Esophagus muscularis mucosa (tissue), 4 donors: ENCODE measurements at regions not wholly inside any gene's neighbourhood (a gene's known extent, or its start where the extent isn't known, plus 50 kb on each side); places are given as distances from the start of the nearest gene placed in this dataset.
"Not testable (repeated sequence)": the region's sequence is repeated elsewhere in the genome, so short reads cannot be mapped to it uniquely, and the experiment has no call there.

Source experiments
- DNase-seq: peaks from one replicate; pipeline ENCODE4 v3.0.0-alpha.2; 2017; ENCODE audit errors: extremely low spot score
- H3K27ac ChIP-seq, 4 donors: fragments of 200-600 bp; sonication (generic); replicated peaks in 1 of 4; 1 replicate in 3 of 4; 2 replicates in 1 of 4; pipeline ENCODE4 v1.5.1; 2016 to 2019; ENCODE audit warnings: mild to moderate bottlenecking in 1 of 4
- H3K27me3 ChIP-seq, 4 donors: fragments of 200-600 bp; sonication (generic); one replicate each; pipeline versions ENCODE4 v1.5.1 to v1.6.0; 2016 to 2019
- H3K36me3 ChIP-seq, 4 donors: fragments of 200-600 bp; sonication (generic); one replicate each; pipeline ENCODE4 v1.5.1; 2016 to 2019
- H3K4me1 ChIP-seq, 4 donors: fragments of 200-600 bp; sonication (generic); one replicate each; pipeline ENCODE4 v1.5.1; 2016 to 2019
- H3K4me3 ChIP-seq, 4 donors: fragments of 200-600 bp; sonication (generic); 1 replicate in 2 of 4; 2 replicates in 2 of 4; pipeline ENCODE4 v1.5.1; 2016 to 2019; ENCODE audit warnings: mild to moderate bottlenecking in 4 of 4, moderate library complexity in 1 of 4
- H3K9me3 ChIP-seq, 4 donors: fragments of 200-600 bp; sonication (generic); 1 replicate in 3 of 4; 2 replicates in 1 of 4; pipeline ENCODE4 v1.5.1; 2016 to 2019
- EP300 ChIP-seq: sonication (generic); formaldehyde crosslinking; IDR thresholded peaks from one replicate; pipeline ENCODE4 v1.6.1; 2017; ENCODE audit warnings: antibody characterized with exemption
- POLR2A ChIP-seq: fragments of 450-650 bp; IDR thresholded peaks from one replicate; pipeline ENCODE4 v1.6.1; 2017; ENCODE audit warnings: antibody characterized with exemption, moderate library complexity, mild to moderate bottlenecking, low read depth
- POLR2AphosphoS5 ChIP-seq, 2 donors: sonication (generic); formaldehyde crosslinking; IDR thresholded peaks; one replicate each; pipeline ENCODE4 v1.6.1; 2017; ENCODE audit warnings: antibody characterized with exemption in 2 of 2
- WGBS: methylation state at CpG from one replicate; pipeline ENCODE4 v1.1.5; 2018; 5-methylcytosine and 5-hydroxymethylcytosine counted together
- intact Hi-C: fragments of 100-400 bp; cut with DNase I; formaldehyde crosslinking; loops from one replicate; pipeline ENCODE4 v1.15.1; 2023
- TF ChIP-seq, protein P1 (sequence below), 3 experiments: fragments of 200-600 bp in 2 of 3; fragments of 450-650 bp in 1 of 3; sonication (generic) in 2 of 3; IDR thresholded peaks; one replicate each; pipeline ENCODE4 v1.5.1; 2017 to 2019; ENCODE audit warnings: antibody characterized with exemption in 3 of 3, mild to moderate bottlenecking in 2 of 3, moderate library complexity in 1 of 3

DNA sequence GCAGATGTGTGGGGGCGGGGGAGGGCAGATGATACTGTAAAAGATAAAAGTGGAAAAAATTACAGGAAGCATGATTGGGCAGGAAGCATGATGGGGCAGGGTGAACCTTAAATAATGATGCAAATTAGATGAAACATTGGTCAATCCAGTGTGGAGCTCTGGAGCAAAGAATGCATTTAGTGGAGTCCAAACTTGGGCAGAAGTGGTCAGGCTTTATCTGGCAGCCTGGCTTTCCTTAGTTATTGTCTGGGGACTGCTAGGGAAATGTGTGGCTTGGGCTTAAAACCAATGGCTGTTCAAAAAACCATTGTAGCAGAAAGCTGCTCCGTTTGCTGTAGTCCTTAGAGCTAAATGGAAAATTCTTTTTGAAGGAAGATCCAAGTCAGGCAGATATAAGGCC lies 1077.3 kb upstream of the MIR17HG start:
- TF ChIP-seq POLR2A (no peak), EP300 (no peak), POLR2AphosphoS5 (IDR thresholded peaks at IDR 0.05) (no peak)
- TF ChIP-seq, protein P1, sequence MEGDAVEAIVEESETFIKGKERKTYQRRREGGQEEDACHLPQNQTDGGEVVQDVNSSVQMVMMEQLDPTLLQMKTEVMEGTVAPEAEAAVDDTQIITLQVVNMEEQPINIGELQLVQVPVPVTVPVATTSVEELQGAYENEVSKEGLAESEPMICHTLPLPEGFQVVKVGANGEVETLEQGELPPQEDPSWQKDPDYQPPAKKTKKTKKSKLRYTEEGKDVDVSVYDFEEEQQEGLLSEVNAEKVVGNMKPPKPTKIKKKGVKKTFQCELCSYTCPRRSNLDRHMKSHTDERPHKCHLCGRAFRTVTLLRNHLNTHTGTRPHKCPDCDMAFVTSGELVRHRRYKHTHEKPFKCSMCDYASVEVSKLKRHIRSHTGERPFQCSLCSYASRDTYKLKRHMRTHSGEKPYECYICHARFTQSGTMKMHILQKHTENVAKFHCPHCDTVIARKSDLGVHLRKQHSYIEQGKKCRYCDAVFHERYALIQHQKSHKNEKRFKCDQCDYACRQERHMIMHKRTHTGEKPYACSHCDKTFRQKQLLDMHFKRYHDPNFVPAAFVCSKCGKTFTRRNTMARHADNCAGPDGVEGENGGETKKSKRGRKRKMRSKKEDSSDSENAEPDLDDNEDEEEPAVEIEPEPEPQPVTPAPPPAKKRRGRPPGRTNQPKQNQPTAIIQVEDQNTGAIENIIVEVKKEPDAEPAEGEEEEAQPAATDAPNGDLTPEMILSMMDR (IDR thresholded peaks at IDR 0.05): no peak
- intact Hi-C loops: no loop called here
- H3K4me1 ChIP-seq: no peaks in the 10 kb centered on the region
- WGBS: 87% methylated on average over 2 of the region's 2 CpGs
- no peaks in the 10 kb centered on the region for H3K9me3 ChIP-seq
- DNase-seq: no peak
- H3K27me3 ChIP-seq: no peaks in the 10 kb centered on the region
- no peak overlapping the region for H3K4me3 ChIP-seq
- no peaks in the 10 kb centered on the region for H3K36me3 ChIP-seq
- H3K27ac ChIP-seq: no peak overlapping the region

DNA sequence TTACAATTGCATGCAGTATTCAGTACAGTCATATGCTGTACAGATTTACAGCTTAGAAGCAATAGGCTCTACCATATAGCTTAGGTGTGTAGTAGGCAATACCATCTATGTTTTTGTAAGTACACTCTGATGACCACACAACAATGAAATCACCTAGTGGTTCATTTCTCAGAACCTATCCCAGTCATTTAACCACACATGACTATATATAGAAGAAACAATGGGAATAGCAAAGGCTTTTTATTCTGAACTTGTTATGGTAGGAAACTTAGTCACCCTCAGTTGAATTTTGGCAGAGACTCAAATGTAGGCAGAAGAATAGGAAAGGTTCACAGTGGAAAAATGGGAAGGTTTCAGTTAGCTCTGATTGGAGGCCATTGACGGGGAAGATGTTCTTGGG lies 1075.1 kb upstream of the MIR17HG start:
- Histone ChIP-seq H3K4me3 (no peak overlapping the region), H3K36me3 (no peaks in the 10 kb centered on the region), H3K27ac (no peak overlapping the region), H3K4me1 (peaks cover 0 to 7% (median 0%) of the 10 kb centered on the region in 4 donors), H3K9me3 (no peaks in the 10 kb centered on the region), H3K27me3 (no peaks in the 10 kb centered on the region)
- intact Hi-C loops: no loop called here
- DNase-seq: no peak
- 94% methylated on average over 1 of the region's 1 CpG for WGBS
- TF ChIP-seq POLR2A (no peak), POLR2AphosphoS5 (IDR thresholded peaks at IDR 0.05) (no peak), EP300 (no peak)
- TF ChIP-seq, protein P1 (IDR thresholded peaks at IDR 0.05): no peak

DNA sequence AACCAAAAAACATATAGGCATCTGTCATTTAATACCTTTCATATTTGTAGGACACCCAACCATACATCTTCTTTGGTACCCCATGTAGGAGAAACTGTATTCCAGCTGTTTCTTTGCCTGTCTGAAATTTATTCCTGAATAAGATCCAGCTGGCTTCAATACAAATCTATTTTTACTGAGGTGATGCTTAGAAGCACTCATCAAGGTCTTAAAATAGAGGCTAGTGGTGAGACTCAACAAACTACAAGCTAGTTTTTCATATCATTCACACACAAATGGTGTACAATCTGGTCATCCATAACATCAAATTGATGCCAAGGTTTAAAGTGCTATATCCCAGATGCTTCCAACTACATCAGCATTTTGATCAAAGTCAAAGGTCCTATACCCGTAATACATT lies 1071.3 kb upstream of the MIR17HG start:
- intact Hi-C loops: no loop called here
- TF ChIP-seq POLR2AphosphoS5 (IDR thresholded peaks at IDR 0.05): no peak
- WGBS: 35% methylated on average over 1 of the region's 1 CpG
- no peaks in the 10 kb centered on the region for H3K9me3 ChIP-seq
- no peaks in the 10 kb centered on the region for H3K27me3 ChIP-seq
- no peak for DNase-seq
- H3K27ac ChIP-seq: no peak overlapping the region
- H3K36me3 ChIP-seq: no peaks in the 10 kb centered on the region
- H3K4me3 ChIP-seq: no peak overlapping the region
- H3K4me1 ChIP-seq: peaks cover 0 to 7% (median 0%) of the 10 kb centered on the region in 4 donors

DNA sequence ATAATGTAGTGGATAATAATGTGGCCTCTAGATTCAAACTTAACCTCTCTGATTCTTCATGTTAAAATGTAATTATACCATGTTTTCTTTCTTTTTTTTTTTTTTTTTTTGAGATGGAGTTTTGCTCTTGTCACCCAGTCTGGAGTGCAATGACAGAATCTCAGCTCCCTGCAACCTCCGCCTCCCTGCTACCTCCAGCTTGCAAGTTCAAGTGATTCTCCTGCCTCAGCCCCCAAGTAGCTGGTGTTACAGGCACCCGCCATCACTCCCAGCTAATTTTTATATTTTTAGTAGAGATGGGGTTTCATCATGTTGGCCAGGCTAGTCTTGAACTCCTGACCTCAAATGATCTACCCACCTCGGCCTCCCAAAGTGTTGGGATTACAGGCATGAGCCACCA lies 1069.3 kb upstream of the MIR17HG start:
- DNase-seq, H3K9me3 ChIP-seq, H3K4me3 ChIP-seq, intact Hi-C loops, H3K27ac ChIP-seq, H3K4me1 ChIP-seq, H3K36me3 ChIP-seq, H3K27me3 ChIP-seq: not testable (repeated sequence)
- WGBS: 97% methylated on average over 3 of the region's 3 CpGs

DNA sequence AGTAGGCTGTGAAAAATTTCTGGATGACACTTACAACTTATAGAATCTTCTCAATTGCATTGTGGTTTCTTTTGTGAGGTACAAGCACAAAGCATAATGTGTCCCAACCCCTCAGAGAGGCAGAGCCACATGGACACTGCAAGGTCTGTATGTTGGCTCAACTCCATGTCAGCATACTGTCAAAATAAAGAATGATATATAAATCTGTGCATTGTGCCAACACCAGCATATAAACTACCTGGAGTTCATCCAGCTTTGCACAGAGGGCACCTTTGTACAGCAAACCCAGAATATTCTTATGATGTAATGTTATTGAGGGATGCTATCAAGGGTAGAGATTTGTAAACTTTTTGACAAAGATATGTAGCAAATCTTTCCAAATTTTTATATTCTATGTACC lies 1065.8 kb upstream of the MIR17HG start:
- Histone ChIP-seq H3K9me3 (no peaks in the 10 kb centered on the region), H3K36me3 (no peaks in the 10 kb centered on the region), H3K27ac (no peak overlapping the region), H3K27me3 (no peaks in the 10 kb centered on the region), H3K4me3 (no peak overlapping the region), H3K4me1 (no peaks in the 10 kb centered on the region)
- TF ChIP-seq, protein P1 (IDR thresholded peaks at IDR 0.05): no peak
- TF ChIP-seq EP300: no peak
- no peak for TF ChIP-seq POLR2A
- no peak for TF ChIP-seq POLR2AphosphoS5 (IDR thresholded peaks at IDR 0.05)
- intact Hi-C loops: no loop called here
- DNase-seq: no peak

DNA sequence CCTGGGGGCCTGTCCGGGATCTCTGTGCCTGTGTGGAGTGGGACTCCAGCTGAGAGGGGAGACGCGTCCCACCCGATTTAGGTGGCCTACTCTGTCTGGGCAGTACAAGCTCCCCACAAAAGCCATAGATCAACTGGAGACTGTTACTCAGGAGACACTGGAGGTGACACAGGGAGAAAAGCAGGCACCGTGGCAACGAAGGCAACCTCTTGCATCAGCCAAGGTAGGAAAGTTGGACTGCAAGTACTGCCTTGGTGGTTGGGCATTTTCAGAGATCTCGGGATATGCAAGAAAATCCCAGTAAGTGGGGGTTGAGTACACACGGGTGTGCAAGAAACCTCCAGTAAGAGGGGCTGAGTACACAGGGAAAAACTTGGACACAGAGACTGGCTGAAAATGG lies 1060.0 kb upstream of the MIR17HG start:
- no peaks in the 10 kb centered on the region for H3K9me3 ChIP-seq
- intact Hi-C loops: no loop called here
- H3K4me3 ChIP-seq: no peak overlapping the region
- TF ChIP-seq POLR2A: no peak
- TF ChIP-seq, protein P1 (IDR thresholded peaks at IDR 0.05): no peak
- no peak for TF ChIP-seq EP300
- TF ChIP-seq POLR2AphosphoS5 (IDR thresholded peaks at IDR 0.05): no peak
- H3K36me3 ChIP-seq: no peaks in the 10 kb centered on the region
- DNase-seq: no peak
- no peak overlapping the region for H3K27ac ChIP-seq
- H3K4me1 ChIP-seq: no peaks in the 10 kb centered on the region
- 92% methylated on average over 8 of the region's 8 CpGs for WGBS
- no peaks in the 10 kb centered on the region for H3K27me3 ChIP-seq
